Mesendoderm (in vitro differentiated cells): ENCODE measurements at regions not wholly inside any gene's neighbourhood (a gene's known extent, or its start where the extent isn't known, plus 50 kb on each side); places are given as distances from the start of the nearest gene placed in this dataset.
"Not testable (repeated sequence)": the region's sequence is repeated elsewhere in the genome, so short reads cannot be mapped to it uniquely, and the experiment has no call there.

Source experiments
- DNase-seq: peaks from one replicate; pipeline ENCODE4 v3.0.0; 2013
- H2AK5ac ChIP-seq: 2 replicates; pipeline ENCODE4 v1.6.1; 2013; ENCODE audit warnings: low read length, inconsistent platforms
- H2BK120ac ChIP-seq: 2 replicates; pipeline ENCODE4 v1.6.1; 2013; ENCODE audit warnings: low read depth, mild to moderate bottlenecking, low read length, moderate library complexity, mixed read lengths
- H2BK15ac ChIP-seq: replicated peaks from 2 replicates; pipeline ENCODE4 v1.6.1; 2013; ENCODE audit warnings: low read depth, mild to moderate bottlenecking, moderate library complexity
- H2BK5ac ChIP-seq: 2 replicates; pipeline ENCODE4 v1.6.1; 2013; ENCODE audit warnings: low read length, inconsistent platforms
- H3K18ac ChIP-seq: 2 replicates; pipeline ENCODE4 v1.6.1; 2013; ENCODE audit warnings: mild to moderate bottlenecking, low read length, mixed read lengths
- H3K23ac ChIP-seq: one replicate; pipeline ENCODE4 v1.6.1; 2013; ENCODE audit warnings: low read length
- H3K27ac ChIP-seq: 2 replicates; pipeline ENCODE4 v1.5.1; 2013; ENCODE audit warnings: low read depth, mild to moderate bottlenecking, inconsistent platforms, low read length, moderate library complexity
- H3K27me3 ChIP-seq: 2 replicates; pipeline ENCODE4 v1.6.1; 2013; ENCODE audit warnings: low read length, control low read depth, mild to moderate bottlenecking, inconsistent platforms; ENCODE audit not compliant: insufficient read depth, poor library complexity
- H3K36me3 ChIP-seq: 2 replicates; pipeline ENCODE4 v1.6.1; 2013; ENCODE audit warnings: low read length, inconsistent platforms; ENCODE audit not compliant: control insufficient read depth, insufficient read depth
- H3K4ac ChIP-seq: one replicate; pipeline ENCODE4 v1.6.1; 2013; ENCODE audit warnings: low read depth, mild to moderate bottlenecking, low read length, moderate library complexity
- H3K4me1 ChIP-seq: 2 replicates; pipeline ENCODE4 v1.6.1; 2013; ENCODE audit warnings: low read depth, low read length, inconsistent platforms; ENCODE audit not compliant: control insufficient read depth
- H3K4me2 ChIP-seq: 2 replicates; pipeline ENCODE4 v1.6.1; 2013; ENCODE audit warnings: low read length
- H3K4me3 ChIP-seq: 2 replicates; pipeline ENCODE4 v1.5.1; 2013; ENCODE audit warnings: mild to moderate bottlenecking, low read length
- H3K56ac ChIP-seq: one replicate; pipeline ENCODE4 v1.6.1; 2013; ENCODE audit warnings: low read length
- H3K79me1 ChIP-seq: 2 replicates; pipeline ENCODE4 v1.6.1; 2013; ENCODE audit warnings: low read length, inconsistent platforms
- H3K79me2 ChIP-seq: 2 replicates; pipeline ENCODE4 v1.6.1; 2013; ENCODE audit warnings: mild to moderate bottlenecking, low read length; ENCODE audit not compliant: control insufficient read depth, insufficient read depth
- H3K9ac ChIP-seq: 2 replicates; pipeline ENCODE4 v1.6.1; 2013; ENCODE audit warnings: low read length, inconsistent platforms
- H4K5ac ChIP-seq: one replicate; pipeline ENCODE4 v1.6.1; 2013; ENCODE audit warnings: low read length
- H4K8ac ChIP-seq: one replicate; pipeline ENCODE4 v1.6.1; 2013; ENCODE audit warnings: low read depth, mild to moderate bottlenecking, control low read depth, low read length, moderate library complexity
- WGBS: extraction: QIAGEN DNeasy Blood & Tissue Kit; methylation state at CpG from one replicate; pipeline ENCODE4 v1.1.7; 2013; ENCODE audit warnings: low lambda C conversion rate, missing lambda C conversion rate; ENCODE audit not compliant: insufficient coverage; ENCODE audit errors: extremely low coverage; 5-methylcytosine and 5-hydroxymethylcytosine counted together

GRCh38 chr22:49513358-49513851, 314.3 kb downstream of the BRD1 start:
- DNase-seq = no peak

GRCh38 chr22:49512487-49513165, 315.0 kb downstream of the BRD1 start:
- no peak overlapping the region for H3K4me2 ChIP-seq
- H3K9ac ChIP-seq = no peak overlapping the region
- no peak overlapping the region for H3K23ac ChIP-seq
- H3K27ac ChIP-seq = no peak overlapping the region
- H3K27me3 ChIP-seq = no peaks in the 10 kb centered on the region
- H2BK120ac ChIP-seq = no peak overlapping the region
- H2BK5ac ChIP-seq = no peak overlapping the region
- no CpG with 5 or more reads among the region's 13 CpGs for WGBS
- no peak overlapping the region for H3K4ac ChIP-seq
- no peak overlapping the region for H2AK5ac ChIP-seq
- no peaks in the 10 kb centered on the region for H3K79me2 ChIP-seq
- no peaks in the 10 kb centered on the region for H3K4me1 ChIP-seq
- no peaks in the 10 kb centered on the region for H3K36me3 ChIP-seq
- H3K79me1 ChIP-seq = no peaks in the 10 kb centered on the region
- H3K18ac ChIP-seq = no peak overlapping the region
- H3K4me3 ChIP-seq = no peak overlapping the region
- no peak overlapping the region for H2BK15ac ChIP-seq
- DNase-seq = no peak
- H4K5ac ChIP-seq = no peak overlapping the region
- no peak overlapping the region for H4K8ac ChIP-seq
- no peak overlapping the region for H3K56ac ChIP-seq

More at GRCh38 chr22:49513358-49513851, 314.3 kb downstream of the BRD1 start:
- Histone ChIP-seq H4K8ac (no peak overlapping the region), H2BK15ac (no peak overlapping the region), H3K9ac (no peak overlapping the region), H3K27ac (no peak overlapping the region), H3K18ac (no peak overlapping the region), H3K4me2 (no peak overlapping the region), H3K27me3 (no peaks in the 10 kb centered on the region), H3K23ac (no peak overlapping the region), H2BK120ac (no peak overlapping the region), H3K36me3 (no peaks in the 10 kb centered on the region), H3K4ac (no peak overlapping the region), H3K79me1 (no peaks in the 10 kb centered on the region), H2BK5ac (no peak overlapping the region), H3K79me2 (no peaks in the 10 kb centered on the region), H2AK5ac (no peak overlapping the region), H3K4me1 (no peaks in the 10 kb centered on the region), H4K5ac (no peak overlapping the region), H3K56ac (no peak overlapping the region), H3K4me3 (no peak overlapping the region)
- no CpG with 5 or more reads among the region's 5 CpGs for WGBS

GRCh38 chr22:49511393-49512189, 316.1 kb downstream of the BRD1 start:
- H3K4me2 ChIP-seq, H3K4ac ChIP-seq, H3K79me2 ChIP-seq, H3K27me3 ChIP-seq, H3K27ac ChIP-seq, H4K8ac ChIP-seq, H2BK15ac ChIP-seq, H3K36me3 ChIP-seq, H3K18ac ChIP-seq, H3K4me1 ChIP-seq, H3K9ac ChIP-seq, H3K23ac ChIP-seq, DNase-seq, H2BK5ac ChIP-seq, H3K56ac ChIP-seq, H2BK120ac ChIP-seq, H4K5ac ChIP-seq, H2AK5ac ChIP-seq, H3K79me1 ChIP-seq, H3K4me3 ChIP-seq: not testable (repeated sequence)
- WGBS = no CpG with 5 or more reads among the region's 5 CpGs

DNA sequence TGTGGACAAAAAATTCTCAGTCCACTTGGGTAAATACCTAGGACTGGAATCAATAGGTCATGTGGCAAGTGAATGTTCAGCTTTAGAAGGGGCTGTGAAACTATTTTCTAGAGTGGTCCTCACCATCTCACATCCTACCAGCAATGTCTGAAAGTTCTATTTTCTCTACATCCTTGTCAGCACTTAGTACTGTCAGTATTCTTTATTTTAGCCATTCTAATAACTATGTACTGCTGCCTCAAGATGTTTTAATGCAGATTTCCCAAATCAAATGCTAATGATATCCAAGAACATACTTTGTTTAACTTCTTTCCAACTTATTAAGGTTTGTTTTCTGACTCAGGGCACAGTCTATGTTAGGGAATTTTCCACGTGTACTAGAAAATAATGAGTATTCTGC, 317.0 kb downstream of the BRD1 start:
- Histone ChIP-seq H3K79me1 (no peaks in the 10 kb centered on the region), H2BK5ac (no peak overlapping the region), H3K18ac (no peak overlapping the region), H3K27me3 (no peaks in the 10 kb centered on the region), H2AK5ac (no peak overlapping the region), H3K9ac (no peak overlapping the region), H3K79me2 (no peaks in the 10 kb centered on the region), H2BK120ac (no peak overlapping the region), H3K4ac (no peak overlapping the region), H3K4me3 (no peak overlapping the region), H3K4me1 (no peaks in the 10 kb centered on the region), H3K4me2 (no peak overlapping the region), H4K8ac (no peak overlapping the region), H3K27ac (no peak overlapping the region), H3K23ac (no peak overlapping the region), H4K5ac (no peak overlapping the region), H3K36me3 (no peaks in the 10 kb centered on the region), H2BK15ac (no peak overlapping the region), H3K56ac (no peak overlapping the region)
- WGBS = no CpG with 5 or more reads among the region's 1 CpG
- no peak for DNase-seq

DNA sequence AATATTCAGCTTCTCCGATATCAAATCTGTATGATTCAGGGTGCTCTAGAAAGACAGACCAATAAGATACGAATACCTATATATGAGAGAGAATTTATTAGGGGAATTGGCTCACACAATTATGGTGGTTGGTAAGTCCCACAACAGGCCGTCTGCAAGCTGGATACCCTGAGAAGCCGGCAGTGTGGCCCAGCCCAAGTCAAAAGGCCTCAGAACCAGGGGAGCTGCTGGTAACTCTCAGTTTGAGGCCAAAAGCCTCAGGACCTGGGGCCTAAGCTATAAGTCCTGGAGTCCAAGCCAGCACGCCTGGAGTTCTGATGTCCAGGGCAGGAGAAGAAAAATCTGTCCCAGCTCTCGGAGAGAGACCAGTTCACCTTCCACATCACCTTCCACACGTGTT, 318.7 kb downstream of the BRD1 start:
- H3K4ac ChIP-seq = no peak overlapping the region
- H4K5ac ChIP-seq = no peak overlapping the region

More for the DNA sequence above, 318.7 kb downstream of the BRD1 start:
- no peak overlapping the region for H3K23ac ChIP-seq
- H3K4me3 ChIP-seq = no peak overlapping the region
- H3K36me3 ChIP-seq = no peaks in the 10 kb centered on the region
- H2BK120ac ChIP-seq = no peak overlapping the region
- DNase-seq = no peak
- WGBS = no CpG with 5 or more reads among the region's 7 CpGs
- H3K9ac ChIP-seq = no peak overlapping the region
- no peak overlapping the region for H4K8ac ChIP-seq
- no peaks in the 10 kb centered on the region for H3K4me1 ChIP-seq
- H2BK15ac ChIP-seq = no peak overlapping the region
- no peak overlapping the region for H2AK5ac ChIP-seq
- no peaks in the 10 kb centered on the region for H3K27me3 ChIP-seq
- H2BK5ac ChIP-seq = no peak overlapping the region
- no peaks in the 10 kb centered on the region for H3K79me1 ChIP-seq
- H3K27ac ChIP-seq = no peak overlapping the region
- no peak overlapping the region for H3K4me2 ChIP-seq
- H3K18ac ChIP-seq = no peak overlapping the region
- no peak overlapping the region for H3K56ac ChIP-seq
- no peaks in the 10 kb centered on the region for H3K79me2 ChIP-seq
